HepG2 (cell line): ENCODE measurements at regions not wholly inside any gene's neighbourhood (a gene's known extent, or its start where the extent isn't known, plus 50 kb on each side); places are given as distances from the start of the nearest gene placed in this dataset.

Experiments
- ISX ChIP-seq: sonication (generic); formaldehyde crosslinking; conservative IDR thresholded peaks from 2 replicates; pipeline ENCODE4 v1.5.0; 2020; ENCODE audit warnings: missing genetic modification reagents
- ZNF235 ChIP-seq: sonication (generic); formaldehyde crosslinking; IDR thresholded peaks from 2 replicates; pipeline ENCODE4 v1.8.1; 2023; ENCODE audit warnings: mild to moderate bottlenecking, missing genetic modification reagents, borderline replicate concordance
- ZNF276 ChIP-seq: sonication (generic); formaldehyde crosslinking; IDR thresholded peaks from 2 replicates; pipeline ENCODE4 v1.4.0; 2020; ENCODE audit warnings: mild to moderate bottlenecking, low read depth, missing genetic modification reagents
- ZNF646 ChIP-seq: sonication (generic); formaldehyde crosslinking; IDR thresholded peaks from 2 replicates; pipeline ENCODE4 v1.9.0; 2021; ENCODE audit warnings: mild to moderate bottlenecking, missing genetic modification reagents
- ZNF652 ChIP-seq: IDR thresholded peaks from 2 replicates; pipeline ENCODE4 v1.6.1; 2016; ENCODE audit warnings: low read depth, borderline replicate concordance

GRCh38 chr3:20344400-20344959 is 158.5 kb upstream of the SGO1 start (continued):
- TF ChIP-seq ZNF276 (CRISPR knock-in tag) (no peak), ZNF235 (no peak), ISX (CRISPR knock-in tag) (no peak), ZNF646 (CRISPR knock-in tag) (no peak), ZNF652 (CRISPR knock-in tag) (no peak)
